Esophagus (tissue), 2 donors: ENCODE measurements at regions not wholly inside any gene's neighbourhood (a gene's known extent, or its start where the extent isn't known, plus 50 kb on each side); places are given as distances from the start of the nearest gene placed in this dataset.
"Not testable (repeated sequence)": the region's sequence is repeated elsewhere in the genome, so short reads cannot be mapped to it uniquely, and the experiment has no call there.

Source experiments
- H3K27ac ChIP-seq, 2 donors: one replicate each; pipeline ENCODE4 v1.5.1; 2013; ENCODE audit warnings: low read depth in 2 of 2, mild to moderate bottlenecking in 2 of 2, inconsistent platforms in 1 of 2, low read length in 1 of 2, moderate library complexity in 1 of 2
- H3K27me3 ChIP-seq, 2 donors: one replicate each; pipeline ENCODE4 v1.6.1; 2013; ENCODE audit warnings: low read length in 2 of 2, control low read depth in 1 of 2, mild to moderate bottlenecking in 1 of 2; ENCODE audit not compliant: insufficient read depth in 2 of 2, control insufficient read depth in 1 of 2
- H3K36me3 ChIP-seq, 2 donors: one replicate each; pipeline ENCODE4 v1.6.1; 2013; ENCODE audit warnings: low read length in 1 of 2; ENCODE audit not compliant: control insufficient read depth in 2 of 2, insufficient read depth in 2 of 2
- H3K4me1 ChIP-seq, 2 donors: one replicate each; pipeline ENCODE4 v1.6.1; 2013; ENCODE audit warnings: low read length in 1 of 2; ENCODE audit not compliant: control insufficient read depth in 2 of 2, insufficient read depth in 2 of 2
- H3K4me3 ChIP-seq, 2 donors: one replicate each; pipeline ENCODE4 v1.5.1; 2013; ENCODE audit warnings: low read length in 2 of 2, mild to moderate bottlenecking in 2 of 2, low read depth in 1 of 2, moderate library complexity in 1 of 2
- H3K9me3 ChIP-seq, 2 donors: one replicate each; pipeline ENCODE4 v1.6.1; 2013; ENCODE audit warnings: mild to moderate bottlenecking in 2 of 2, low read depth in 1 of 2, low read length in 1 of 2, moderate library complexity in 1 of 2; ENCODE audit not compliant: control insufficient read depth in 2 of 2, insufficient read depth in 1 of 2
- WGBS, 2 donors: extraction: QIAGEN DNeasy Blood & Tissue Kit; methylation state at CpG; one replicate each; pipeline ENCODE4 v1.1.7; 2013; 5-methylcytosine and 5-hydroxymethylcytosine counted together
- donor health status: healthy with polysubstance abuse.
- donor health status: Bipolar disorder and iron deficiency.

GRCh38 chr10:21352886-21353285, 172.6 kb downstream of the SKIDA1 start:
- peaks cover 0 to 3% of the 10 kb centered on the region in 2 donors for H3K4me1 ChIP-seq
- H3K27ac ChIP-seq: no peak overlapping the region
- H3K36me3 ChIP-seq: no peaks in the 10 kb centered on the region
- WGBS, 2 donors: 47 to 54% methylated on average over 1 of the region's 1 CpG
- H3K27me3 ChIP-seq: no peaks in the 10 kb centered on the region
- H3K4me3 ChIP-seq: no peak overlapping the region
- no peaks in the 10 kb centered on the region for H3K9me3 ChIP-seq

GRCh38 chr10:21351594-21351993, 173.9 kb downstream of the SKIDA1 start:
- not testable (repeated sequence) for H3K9me3 ChIP-seq, H3K27me3 ChIP-seq, H3K36me3 ChIP-seq, H3K27ac ChIP-seq, H3K4me3 ChIP-seq, H3K4me1 ChIP-seq
- 63 to 72% methylated on average over 2 of the region's 2 CpGs for WGBS, 2 donors

GRCh38 chr10:21349912-21350286, 175.6 kb downstream of the SKIDA1 start:
- Histone ChIP-seq H3K4me3 (no peak overlapping the region), H3K4me1 (peaks cover 0 to 3% of the 10 kb centered on the region in 2 donors), H3K9me3 (peaks cover 0 to 4% of the 10 kb centered on the region in 2 donors), H3K27ac (peak overlapping the region in 1 of 2 donors; percentile 19), H3K36me3 (no peaks in the 10 kb centered on the region), H3K27me3 (no peaks in the 10 kb centered on the region)
- WGBS, 2 donors: 43 to 45% methylated on average over 3 of the region's 3 CpGs

GRCh38 chr10:21347785-21348170, 177.7 kb downstream of the SKIDA1 start:
- Histone ChIP-seq H3K27me3 (no peaks in the 10 kb centered on the region), H3K27ac (no peak overlapping the region), H3K4me1 (peaks cover 0 to 3% of the 10 kb centered on the region in 2 donors), H3K9me3 (peaks cover 0 to 4% of the 10 kb centered on the region in 2 donors), H3K4me3 (no peak overlapping the region), H3K36me3 (no peaks in the 10 kb centered on the region)
- whole genome bisulfite sequencing, 2 donors: 80 to 84% methylated on average over 2 of the region's 2 CpGs

GRCh38 chr10:21347043-21347784, 178.3 kb downstream of the SKIDA1 start:
- H3K27me3 ChIP-seq: no peaks in the 10 kb centered on the region
- no peak overlapping the region for H3K4me3 ChIP-seq
- no peak overlapping the region for H3K27ac ChIP-seq
- WGBS, 2 donors: 73 to 85% methylated on average over 7 of the region's 7 CpGs
- H3K9me3 ChIP-seq: peaks cover 0 to 4% of the 10 kb centered on the region in 2 donors
- no peaks in the 10 kb centered on the region for H3K36me3 ChIP-seq
- peaks cover 0 to 3% of the 10 kb centered on the region in 2 donors for H3K4me1 ChIP-seq

- no peak overlapping the region for H3K27ac ChIP-seq
- H3K9me3 ChIP-seq: peaks cover 0 to 4% of the 10 kb centered on the region in 2 donors
- no peaks in the 10 kb centered on the region for H3K27me3 ChIP-seq
- 87 to 91% methylated on average over 3 of the region's 3 CpGs for WGBS, 2 donors
- H3K4me3 ChIP-seq: no peak overlapping the region
- no peaks in the 10 kb centered on the region for H3K4me1 ChIP-seq
- no peaks in the 10 kb centered on the region for H3K36me3 ChIP-seq
Measured at GRCh38 chr10:21343087-21343486, 182.4 kb downstream of the SKIDA1 start.

- H3K9me3 ChIP-seq, H3K27ac ChIP-seq, H3K4me1 ChIP-seq, H3K27me3 ChIP-seq, H3K4me3 ChIP-seq, H3K36me3 ChIP-seq: not testable (repeated sequence)
- 87 to 91% methylated on average over 1 of the region's 1 CpG for WGBS, 2 donors
Measured at GRCh38 chr10:21342499-21342898, 183.0 kb downstream of the SKIDA1 start.

- peaks cover 7 to 8% of the 10 kb centered on the region in 2 donors for H3K4me1 ChIP-seq
- 89 to 95% methylated on average over 3 of the region's 3 CpGs for WGBS, 2 donors
- H3K27me3 ChIP-seq: no peaks in the 10 kb centered on the region
- H3K27ac ChIP-seq: no peak overlapping the region
- H3K9me3 ChIP-seq: no peaks in the 10 kb centered on the region
- no peaks in the 10 kb centered on the region for H3K36me3 ChIP-seq
- H3K4me3 ChIP-seq: no peak overlapping the region
Measured at GRCh38 chr10:21340331-21340730, 185.2 kb downstream of the SKIDA1 start.

- H3K27ac ChIP-seq: peak overlapping the region in 1 of 2 donors; percentile 30
- H3K27me3 ChIP-seq: no peaks in the 10 kb centered on the region
- H3K4me3 ChIP-seq: no peak overlapping the region
- no peaks in the 10 kb centered on the region for H3K9me3 ChIP-seq
- H3K4me1 ChIP-seq: peaks cover 7 to 8% of the 10 kb centered on the region in 2 donors
- no peaks in the 10 kb centered on the region for H3K36me3 ChIP-seq
- 73 to 74% methylated on average over 7 of the region's 7 CpGs for WGBS, 2 donors
Measured at GRCh38 chr10:21337171-21337792, 188.2 kb downstream of the SKIDA1 start.
